B cell (primary cell): ENCODE measurements at regions not wholly inside any gene's neighbourhood (a gene's known extent, or its start where the extent isn't known, plus 50 kb on each side); places are given as distances from the start of the nearest gene placed in this dataset.

Experiments used
- EZH2 ChIP-seq: IDR thresholded peaks from 2 replicates; pipeline ENCODE4 v1.6.1; 2012; ENCODE audit warnings: borderline replicate concordance, low read depth, mild to moderate bottlenecking, moderate library complexity, low read length; ENCODE audit not compliant: insufficient read depth, poor library complexity, severe bottlenecking
- TF ChIP-seq, protein P1 (sequence below): fragments of 200-600 bp; IDR thresholded peaks from one replicate; pipeline ENCODE4 v1.8.0; 2022; ENCODE audit warnings: antibody characterized with exemption, mild to moderate bottlenecking

- no peak for TF ChIP-seq EZH2
- TF ChIP-seq, protein P1, sequence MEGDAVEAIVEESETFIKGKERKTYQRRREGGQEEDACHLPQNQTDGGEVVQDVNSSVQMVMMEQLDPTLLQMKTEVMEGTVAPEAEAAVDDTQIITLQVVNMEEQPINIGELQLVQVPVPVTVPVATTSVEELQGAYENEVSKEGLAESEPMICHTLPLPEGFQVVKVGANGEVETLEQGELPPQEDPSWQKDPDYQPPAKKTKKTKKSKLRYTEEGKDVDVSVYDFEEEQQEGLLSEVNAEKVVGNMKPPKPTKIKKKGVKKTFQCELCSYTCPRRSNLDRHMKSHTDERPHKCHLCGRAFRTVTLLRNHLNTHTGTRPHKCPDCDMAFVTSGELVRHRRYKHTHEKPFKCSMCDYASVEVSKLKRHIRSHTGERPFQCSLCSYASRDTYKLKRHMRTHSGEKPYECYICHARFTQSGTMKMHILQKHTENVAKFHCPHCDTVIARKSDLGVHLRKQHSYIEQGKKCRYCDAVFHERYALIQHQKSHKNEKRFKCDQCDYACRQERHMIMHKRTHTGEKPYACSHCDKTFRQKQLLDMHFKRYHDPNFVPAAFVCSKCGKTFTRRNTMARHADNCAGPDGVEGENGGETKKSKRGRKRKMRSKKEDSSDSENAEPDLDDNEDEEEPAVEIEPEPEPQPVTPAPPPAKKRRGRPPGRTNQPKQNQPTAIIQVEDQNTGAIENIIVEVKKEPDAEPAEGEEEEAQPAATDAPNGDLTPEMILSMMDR, result no peak
Measured at GRCh38 chr3:99248913-99249312, 347.4 kb upstream of the DCBLD2 start.
